Upper lobe of right lung (tissue), 1 donor: ENCODE measurements at regions not wholly inside any gene's neighbourhood (a gene's known extent, or its start where the extent isn't known, plus 50 kb on each side); places are given as distances from the start of the nearest gene placed in this dataset.

Experiments used
- ATAC-seq: fragments of 200-7000 bp; cut with Tn5 transposase; one replicate; pipeline ENCODE4 v1.9.1; 2020; ENCODE audit warnings: mild to moderate bottlenecking, moderate library complexity
- DNase-seq: peaks from one replicate; pipeline ENCODE4 v3.0.0-alpha.2; 2020
- H3K27ac ChIP-seq: fragments of 200-600 bp; one replicate; pipeline ENCODE4 v1.8.0; 2022
- H3K27me3 ChIP-seq: fragments of 200-600 bp; one replicate; pipeline ENCODE4 v1.8.0; 2022; ENCODE audit warnings: mild to moderate bottlenecking
- H3K36me3 ChIP-seq: fragments of 200-600 bp; one replicate; pipeline ENCODE4 v1.8.0; 2022
- H3K4me1 ChIP-seq: fragments of 200-600 bp; one replicate; pipeline ENCODE4 v1.8.0; 2022
- H3K4me3 ChIP-seq: fragments of 200-600 bp; one replicate; pipeline ENCODE4 v1.8.0; 2022; ENCODE audit warnings: mild to moderate bottlenecking
- H3K9me3 ChIP-seq: fragments of 200-600 bp; one replicate; pipeline ENCODE4 v1.8.0; 2022
- intact Hi-C: fragments of 100-400 bp; cut with DNase I; formaldehyde crosslinking; loops from one replicate; pipeline ENCODE4 v1.11.0; 2022
- TF ChIP-seq, protein P1 (sequence below): fragments of 200-600 bp; IDR thresholded peaks from one replicate; pipeline ENCODE4 v1.8.0; 2022; ENCODE audit warnings: antibody characterized with exemption
- donor health status: DM: no; HTN: yes; CAD: no; lungs with severe emphysema.

DNA sequence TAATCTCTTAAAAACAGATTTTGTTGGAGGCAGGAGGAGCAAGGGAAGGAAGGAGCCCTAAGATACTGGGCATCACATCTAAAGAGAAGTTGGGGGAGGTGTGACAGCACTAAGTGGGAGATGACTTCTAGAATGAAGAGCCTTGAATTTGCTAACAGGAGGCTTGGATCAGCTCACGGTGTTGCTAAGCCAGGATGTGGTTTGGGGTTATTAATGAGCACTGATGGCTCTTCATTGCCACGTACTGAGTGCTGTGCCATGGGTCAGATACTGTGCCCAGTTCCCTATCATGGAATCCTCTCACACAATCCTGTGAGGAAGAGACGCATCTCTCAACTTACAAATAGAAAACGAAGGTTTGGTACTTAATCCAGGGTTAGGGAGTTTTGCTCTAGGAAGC lies 78.5 kb downstream of the C7orf25 start:
- Histone ChIP-seq H3K27me3 (no peaks in the 10 kb centered on the region), H3K36me3 (no peaks in the 10 kb centered on the region), H3K27ac (peak overlapping the region; percentile 34), H3K4me3 (no peak overlapping the region), H3K4me1 (peaks cover 10% of the 10 kb centered on the region), H3K9me3 (no peaks in the 10 kb centered on the region)
- ATAC-seq (no peak), DNase-seq (no peak)
- TF ChIP-seq, protein P1, sequence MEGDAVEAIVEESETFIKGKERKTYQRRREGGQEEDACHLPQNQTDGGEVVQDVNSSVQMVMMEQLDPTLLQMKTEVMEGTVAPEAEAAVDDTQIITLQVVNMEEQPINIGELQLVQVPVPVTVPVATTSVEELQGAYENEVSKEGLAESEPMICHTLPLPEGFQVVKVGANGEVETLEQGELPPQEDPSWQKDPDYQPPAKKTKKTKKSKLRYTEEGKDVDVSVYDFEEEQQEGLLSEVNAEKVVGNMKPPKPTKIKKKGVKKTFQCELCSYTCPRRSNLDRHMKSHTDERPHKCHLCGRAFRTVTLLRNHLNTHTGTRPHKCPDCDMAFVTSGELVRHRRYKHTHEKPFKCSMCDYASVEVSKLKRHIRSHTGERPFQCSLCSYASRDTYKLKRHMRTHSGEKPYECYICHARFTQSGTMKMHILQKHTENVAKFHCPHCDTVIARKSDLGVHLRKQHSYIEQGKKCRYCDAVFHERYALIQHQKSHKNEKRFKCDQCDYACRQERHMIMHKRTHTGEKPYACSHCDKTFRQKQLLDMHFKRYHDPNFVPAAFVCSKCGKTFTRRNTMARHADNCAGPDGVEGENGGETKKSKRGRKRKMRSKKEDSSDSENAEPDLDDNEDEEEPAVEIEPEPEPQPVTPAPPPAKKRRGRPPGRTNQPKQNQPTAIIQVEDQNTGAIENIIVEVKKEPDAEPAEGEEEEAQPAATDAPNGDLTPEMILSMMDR, result no peak
- intact Hi-C loops, result no loop called here

DNA sequence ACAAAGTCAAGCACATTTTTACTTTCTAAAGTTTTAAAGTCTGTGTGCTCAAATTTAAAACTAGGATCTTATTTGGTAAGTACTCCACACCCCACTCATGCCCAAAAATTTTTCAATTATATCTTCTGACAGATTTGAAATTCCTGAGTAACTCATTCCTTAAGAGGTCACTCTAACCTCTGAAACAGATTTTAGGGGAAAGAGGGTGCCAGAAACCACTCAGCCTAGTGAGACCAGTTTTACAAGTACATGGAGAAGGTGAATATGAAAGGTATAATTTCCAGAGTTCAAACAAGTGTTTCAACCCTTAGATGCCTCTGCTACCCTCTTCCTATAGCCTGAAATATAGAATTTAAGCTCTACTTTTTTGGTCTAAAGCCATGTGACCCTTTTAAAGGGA lies 79.2 kb downstream of the C7orf25 start:
- Histone ChIP-seq H3K9me3 (no peaks in the 10 kb centered on the region), H3K27me3 (no peaks in the 10 kb centered on the region), H3K27ac (no peak overlapping the region), H3K36me3 (no peaks in the 10 kb centered on the region), H3K4me3 (no peak overlapping the region), H3K4me1 (peaks cover 10% of the 10 kb centered on the region)
- ATAC-seq (peak; percentile 62), DNase-seq (no peak)
- TF ChIP-seq, protein P1, result no peak
- intact Hi-C loops, result no loop called here

DNA sequence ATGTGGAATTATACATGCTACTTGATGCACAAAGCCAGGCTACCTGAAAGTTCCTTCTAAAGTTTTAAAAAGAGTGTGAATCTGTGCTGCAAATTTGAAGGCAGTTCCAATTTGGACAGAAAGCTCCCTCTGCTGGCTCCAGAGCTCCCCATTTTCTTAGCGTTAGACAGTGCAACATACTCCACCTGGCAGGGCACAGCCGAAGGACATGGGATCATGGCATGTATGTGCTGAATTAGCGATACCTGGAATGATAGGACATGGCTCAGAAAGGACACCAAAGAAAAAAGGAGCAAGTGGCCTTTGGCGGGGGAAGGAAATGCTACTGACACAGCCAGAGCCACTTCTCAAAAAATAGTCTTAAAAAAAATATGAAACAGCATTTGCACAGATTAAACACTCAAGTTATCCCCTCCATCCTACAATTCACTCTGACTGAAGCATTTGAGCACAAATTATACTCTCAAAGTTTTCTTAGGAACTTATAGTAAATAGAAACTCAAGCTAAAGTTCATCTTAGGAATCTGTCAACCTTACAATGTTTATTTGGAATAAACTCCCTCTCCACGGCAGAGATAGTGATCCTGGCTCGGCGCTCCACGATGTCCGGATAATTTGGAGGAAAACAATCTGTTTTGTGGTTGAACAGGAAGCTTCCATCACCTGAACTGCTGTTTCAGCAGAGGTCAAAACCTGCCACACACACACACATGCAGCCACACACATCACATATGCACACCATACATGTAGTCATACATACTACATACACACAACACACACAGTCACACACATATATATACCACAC lies 80.0 kb downstream of the C7orf25 start:
- intact Hi-C loops, result no loop called here
- DNase-seq, result peak; percentile 61
- Histone ChIP-seq H3K36me3 (no peaks in the 10 kb centered on the region), H3K9me3 (no peaks in the 10 kb centered on the region), H3K4me1 (peaks cover 10% of the 10 kb centered on the region), H3K27ac (no peak overlapping the region), H3K4me3 (no peak overlapping the region), H3K27me3 (no peaks in the 10 kb centered on the region)
- TF ChIP-seq, protein P1, result peak; percentile 61
- peak; percentile 79 for ATAC-seq

GRCh38 chr7:42831006-42831717 lies 80.7 kb downstream of the C7orf25 start:
- Histone ChIP-seq H3K9me3 (no peaks in the 10 kb centered on the region), H3K4me3 (no peak overlapping the region), H3K27ac (no peak overlapping the region), H3K4me1 (peaks cover 10% of the 10 kb centered on the region), H3K27me3 (no peaks in the 10 kb centered on the region), H3K36me3 (no peaks in the 10 kb centered on the region)
- TF ChIP-seq, protein P1, result no peak
- no peak for DNase-seq
- intact Hi-C loops, result no loop called here
- ATAC-seq, result no peak

GRCh38 chr7:42812779-42813178 lies 99.1 kb downstream of the C7orf25 start:
- intact Hi-C loops, result no loop called here
- Histone ChIP-seq H3K9me3 (peaks cover 5% of the 10 kb centered on the region), H3K27me3 (no peaks in the 10 kb centered on the region), H3K4me3 (no peak overlapping the region), H3K4me1 (no peaks in the 10 kb centered on the region), H3K36me3 (no peaks in the 10 kb centered on the region), H3K27ac (no peak overlapping the region)
- TF ChIP-seq, protein P1, result no peak
- DNase-seq (no peak), ATAC-seq (no peak)
